HAP-1 (cell line): ENCODE measurements at regions not wholly inside any gene's neighbourhood (a gene's known extent, or its start where the extent isn't known, plus 50 kb on each side); places are given as distances from the start of the nearest gene placed in this dataset.

Experiments
- DNase-seq, 2 experiments: peaks; one replicate each; pipeline ENCODE4 v3.0.0-alpha.2; 2016 to 2020; ENCODE audit warnings: low spot score in 2 of 2
- H3K27me3 ChIP-seq: fragments of 250-450 bp; sonication (Bioruptor Pico); 2 replicates; pipeline ENCODE4 v1.5.1; 2020; ENCODE audit warnings: low read depth, mild to moderate bottlenecking, moderate library complexity
- H3K36me3 ChIP-seq: fragments of 250-450 bp; sonication (Bioruptor Pico); replicated peaks from 2 replicates; pipeline ENCODE4 v1.5.1; 2020; ENCODE audit warnings: mild to moderate bottlenecking
- H3K4me1 ChIP-seq: fragments of 250-450 bp; sonication (Bioruptor Pico); 2 replicates; pipeline ENCODE4 v1.5.1; 2020; ENCODE audit warnings: mild to moderate bottlenecking
- H3K4me3 ChIP-seq: fragments of 250-450 bp; sonication (Bioruptor Pico); 2 replicates; pipeline ENCODE4 v1.5.1; 2020; ENCODE audit warnings: mild to moderate bottlenecking, moderate library complexity
- H3K9me3 ChIP-seq: fragments of 250-450 bp; sonication (Bioruptor Pico); 2 replicates; pipeline ENCODE4 v1.5.1; 2020; ENCODE audit warnings: mild to moderate bottlenecking, moderate library complexity
- in situ Hi-C: fragments of 300-500 bp; cut with MboI; formaldehyde crosslinking; loops from 3 replicates; pipeline ENCODE4 v1.14.3; 2020; ENCODE audit warnings: low sequenced_read_pairs, inconsistent platforms, mixed read lengths

DNA sequence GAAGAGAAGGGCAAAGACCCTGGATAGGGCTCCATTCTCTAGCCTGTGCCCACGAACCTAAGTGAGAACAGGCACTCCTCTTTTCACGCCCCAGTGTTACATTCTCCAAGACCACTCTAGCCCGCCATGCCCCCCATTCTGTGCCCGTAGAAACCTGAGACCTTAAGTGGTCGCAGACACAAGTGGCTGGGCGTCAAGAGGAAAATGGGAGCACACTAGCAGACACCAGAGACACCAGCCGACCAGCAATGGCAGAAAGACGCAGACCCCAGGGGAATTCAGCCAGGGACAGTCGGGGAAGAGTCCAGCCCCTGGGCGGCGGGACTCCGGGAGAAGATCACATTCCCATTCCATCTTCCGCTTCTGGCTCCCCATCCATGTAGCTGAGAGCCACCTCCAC is 2027.9 kb downstream of the PCDH7 start:
- Histone ChIP-seq H3K4me3 (no peak overlapping the region), H3K36me3 (no peaks in the 10 kb centered on the region), H3K9me3 (no peaks in the 10 kb centered on the region), H3K4me1 (no peaks in the 10 kb centered on the region), H3K27me3 (no peaks in the 10 kb centered on the region)
- no peak for DNase-seq
- in situ Hi-C loops, result no loop called here

DNA sequence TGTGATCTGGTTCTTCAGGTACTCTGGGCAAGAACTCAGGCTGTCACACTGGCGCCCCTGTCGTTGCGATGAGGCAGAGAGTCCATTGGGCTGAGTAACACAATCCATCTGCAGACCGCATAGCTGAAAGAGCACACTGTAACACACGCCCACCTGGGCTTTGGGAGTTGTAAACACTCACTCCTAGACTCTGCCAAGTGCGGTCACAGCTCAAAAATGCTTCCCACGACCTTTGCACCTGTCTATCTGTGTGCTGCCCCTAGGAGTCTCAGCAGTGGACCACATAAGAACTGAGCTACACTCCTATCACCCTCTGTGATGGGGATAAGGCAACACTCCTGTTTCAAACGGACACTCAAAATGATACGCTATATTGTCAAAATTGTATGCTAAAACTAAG is 2028.3 kb downstream of the PCDH7 start:
- DNase-seq, result no peak
- H3K4me1 ChIP-seq, result no peaks in the 10 kb centered on the region
- no peaks in the 10 kb centered on the region for H3K27me3 ChIP-seq
- in situ Hi-C loops, result no loop called here
- no peaks in the 10 kb centered on the region for H3K36me3 ChIP-seq
- no peak overlapping the region for H3K4me3 ChIP-seq
- H3K9me3 ChIP-seq, result no peaks in the 10 kb centered on the region

DNA sequence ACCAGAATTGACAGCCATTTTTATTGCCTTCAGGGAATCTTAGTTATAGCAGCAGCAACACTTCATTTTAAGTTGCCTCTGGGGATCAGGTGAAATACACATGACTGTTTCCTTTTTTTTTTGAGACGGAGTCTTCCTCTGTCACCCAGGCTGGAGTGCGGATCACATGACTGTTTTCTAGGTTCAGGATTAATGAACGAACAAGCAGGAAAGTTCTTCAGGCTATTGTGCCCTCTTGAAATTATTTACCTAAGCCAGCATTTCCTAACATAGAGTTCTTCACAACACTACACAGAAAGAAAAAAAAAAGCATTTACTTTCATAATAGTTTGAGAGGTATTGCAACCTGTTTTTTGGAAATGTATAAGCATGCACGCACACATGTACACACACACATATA is 2032.8 kb downstream of the PCDH7 start:
- Histone ChIP-seq H3K9me3 (no peaks in the 10 kb centered on the region), H3K4me1 (no peaks in the 10 kb centered on the region), H3K36me3 (no peaks in the 10 kb centered on the region), H3K4me3 (no peak overlapping the region), H3K27me3 (no peaks in the 10 kb centered on the region)
- in situ Hi-C loops, result no loop called here
- DNase-seq, result no peak

DNA sequence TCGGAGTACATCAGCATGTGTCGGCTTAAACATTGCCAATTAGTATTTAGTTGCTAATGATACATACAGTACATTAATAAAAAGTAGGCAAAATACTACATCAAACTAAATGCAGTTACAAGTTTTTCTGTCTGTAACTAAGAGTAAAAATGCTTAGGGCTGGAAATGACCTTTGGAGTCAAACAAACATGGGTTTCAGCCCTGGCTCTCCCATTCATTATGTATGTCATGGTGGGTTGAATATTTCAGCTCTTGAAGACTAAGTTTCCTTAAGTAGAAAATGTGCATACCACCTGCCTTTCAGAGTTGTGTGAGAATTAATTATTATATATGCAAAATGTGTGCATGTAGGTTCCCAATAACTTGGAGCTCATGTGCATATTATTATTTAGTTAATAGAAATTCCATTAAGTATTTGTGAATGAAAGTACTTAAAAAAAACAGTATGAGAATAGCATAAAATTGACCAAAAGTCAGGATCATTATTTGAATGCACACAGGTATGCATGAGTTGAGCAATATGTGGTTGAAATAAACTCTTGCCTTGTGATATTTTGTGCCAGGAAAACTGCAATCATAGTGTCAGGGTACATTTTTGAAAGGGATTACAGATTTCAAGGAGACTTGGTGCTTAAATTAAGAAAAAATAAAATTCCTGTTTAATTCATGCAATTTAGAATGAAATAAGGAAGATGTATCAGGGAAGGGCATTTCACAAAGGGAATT is 2048.7 kb downstream of the PCDH7 start:
- Histone ChIP-seq H3K4me1 (no peaks in the 10 kb centered on the region), H3K9me3 (no peaks in the 10 kb centered on the region), H3K27me3 (no peaks in the 10 kb centered on the region), H3K36me3 (no peaks in the 10 kb centered on the region), H3K4me3 (no peak overlapping the region)
- in situ Hi-C loops, result no loop called here
- DNase-seq, result no peak

DNA sequence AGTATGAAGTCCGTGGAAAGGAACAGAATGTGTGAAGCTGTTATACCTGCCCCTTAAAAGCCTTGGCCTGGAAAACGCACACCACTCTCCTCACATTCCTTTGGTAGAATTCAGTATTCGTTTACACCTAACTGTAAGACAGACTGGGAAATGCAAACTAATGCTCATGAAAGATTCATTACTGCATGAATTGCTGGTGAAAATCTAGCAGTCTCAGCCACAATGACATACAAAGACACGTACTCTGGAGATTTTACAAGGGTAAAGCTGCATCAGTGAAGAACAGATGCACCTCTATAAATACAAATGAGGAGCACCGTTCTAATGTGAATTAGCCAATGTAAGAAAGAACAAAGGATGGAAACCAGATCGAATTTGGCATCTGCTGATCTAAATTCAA is 2051.3 kb downstream of the PCDH7 start:
- DNase-seq, result no peak
- H3K4me1 ChIP-seq, result no peaks in the 10 kb centered on the region

DNA sequence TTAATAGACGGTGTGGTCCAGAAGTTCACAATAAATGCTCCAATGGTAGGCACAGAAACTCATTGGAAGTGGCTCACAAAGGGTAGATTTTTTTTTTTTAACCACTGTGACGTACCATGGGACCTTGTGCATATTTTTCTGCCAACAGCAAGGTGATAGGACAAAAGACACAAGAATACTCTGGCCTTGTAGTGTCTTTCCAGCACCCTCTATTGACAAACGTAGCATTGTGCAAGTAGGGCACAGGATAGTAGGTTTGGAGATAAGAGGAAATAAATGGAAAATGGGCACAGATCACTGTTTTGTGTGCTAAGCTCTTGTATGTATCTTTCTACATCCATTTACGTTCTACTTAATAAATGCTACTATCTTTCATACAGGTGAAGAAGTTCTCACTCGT is 2054.9 kb downstream of the PCDH7 start:
- Histone ChIP-seq H3K36me3 (no peaks in the 10 kb centered on the region), H3K4me3 (no peak overlapping the region), H3K4me1 (no peaks in the 10 kb centered on the region), H3K9me3 (no peaks in the 10 kb centered on the region; the same call in 1 of the 2 replicates), H3K27me3 (no peaks in the 10 kb centered on the region)
- in situ Hi-C loops, result no loop called here
- peak in 1 of 2 experiments; percentile 23 for DNase-seq

More for the DNA sequence above, 2051.3 kb downstream of the PCDH7 start:
- in situ Hi-C loops, result no loop called here
- H3K36me3 ChIP-seq, result no peaks in the 10 kb centered on the region
- no peaks in the 10 kb centered on the region for H3K9me3 ChIP-seq
- no peaks in the 10 kb centered on the region for H3K27me3 ChIP-seq
- no peak overlapping the region for H3K4me3 ChIP-seq

DNA sequence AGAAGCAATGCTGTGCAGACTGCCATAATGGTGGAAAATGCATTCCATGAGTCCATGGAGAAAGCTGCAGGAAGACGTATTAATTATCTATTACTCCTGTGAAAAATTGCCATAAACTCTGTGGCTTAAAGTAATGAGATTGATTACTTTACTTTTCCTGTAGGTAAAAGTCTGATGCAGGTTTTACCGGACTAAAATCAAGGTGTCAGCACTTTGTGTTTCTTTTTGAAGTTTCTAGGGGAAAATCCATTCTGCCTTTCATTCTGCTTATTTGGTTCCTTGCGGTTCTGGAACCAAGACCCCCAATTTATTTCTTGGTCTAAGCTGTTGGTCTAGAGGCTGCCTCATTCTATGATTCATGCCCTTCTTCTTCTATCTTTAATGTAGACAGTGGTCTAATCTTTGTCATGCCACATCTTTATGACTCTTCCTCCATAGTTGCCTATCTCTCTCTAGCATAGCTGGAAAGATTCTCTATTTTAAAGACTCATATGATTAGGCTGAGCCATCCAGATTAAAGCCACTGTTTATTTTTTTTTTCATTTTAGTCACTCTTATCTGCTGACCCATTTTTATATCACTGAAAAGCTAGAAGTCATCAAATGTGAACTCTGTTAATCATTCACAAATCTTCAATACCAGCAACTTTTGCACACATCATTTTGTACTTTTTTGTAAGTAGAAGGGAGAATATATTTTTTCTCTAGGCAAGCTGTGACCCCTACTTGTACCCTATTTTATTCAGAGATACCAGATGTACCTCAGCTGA is 2056.4 kb downstream of the PCDH7 start:
- Histone ChIP-seq H3K27me3 (no peaks in the 10 kb centered on the region), H3K9me3 (no peaks in the 10 kb centered on the region; the same call in 1 of the 2 replicates), H3K4me1 (no peaks in the 10 kb centered on the region), H3K36me3 (no peaks in the 10 kb centered on the region), H3K4me3 (no peak overlapping the region)
- in situ Hi-C loops, result no loop called here
- DNase-seq, result no peak

DNA sequence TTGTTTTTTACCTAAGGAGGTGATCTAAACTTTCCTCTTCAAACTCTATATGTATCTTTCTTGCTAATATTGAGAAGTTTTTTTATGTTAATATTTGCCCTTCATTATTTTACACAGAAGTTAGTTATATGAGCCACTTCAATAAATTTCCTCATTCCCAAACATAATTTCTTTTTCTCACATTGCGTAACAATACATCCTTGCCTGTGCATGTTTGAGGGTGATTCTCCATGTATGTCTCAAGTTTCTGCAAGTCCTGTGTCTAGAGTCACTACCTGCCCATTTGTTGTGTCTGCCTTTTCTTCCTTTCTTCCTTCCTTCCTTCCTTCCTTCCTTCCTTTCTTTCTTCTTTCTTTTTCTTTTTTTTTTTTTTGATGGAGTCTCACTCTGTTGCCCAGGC is 2057.9 kb downstream of the PCDH7 start:
- Histone ChIP-seq H3K4me3 (no peak overlapping the region), H3K36me3 (no peaks in the 10 kb centered on the region), H3K9me3 (no peaks in the 10 kb centered on the region; the same call in 1 of the 2 replicates), H3K27me3 (no peaks in the 10 kb centered on the region), H3K4me1 (no peaks in the 10 kb centered on the region)
- in situ Hi-C loops, result no loop called here
- DNase-seq, result no peak

DNA sequence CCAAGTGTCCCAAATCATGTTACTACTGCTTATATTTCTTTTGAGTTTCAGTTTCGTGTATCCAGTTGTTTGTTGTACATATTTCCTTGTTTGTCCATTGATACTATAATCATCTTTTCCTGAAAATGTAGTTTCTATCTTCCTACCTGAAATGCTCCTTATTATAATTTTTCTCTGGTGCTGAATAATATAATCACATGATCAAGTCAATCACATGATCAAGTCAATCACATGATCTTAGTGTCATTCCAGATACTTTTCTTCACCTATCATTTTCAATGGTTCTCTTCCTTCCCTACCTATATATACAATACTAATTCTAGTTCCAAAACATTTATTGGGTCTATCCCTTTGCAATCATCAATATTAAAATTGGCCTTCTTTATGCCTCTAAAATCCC is 2058.8 kb downstream of the PCDH7 start:
- Histone ChIP-seq H3K4me3 (no peak overlapping the region), H3K27me3 (no peaks in the 10 kb centered on the region), H3K4me1 (no peaks in the 10 kb centered on the region), H3K9me3 (no peaks in the 10 kb centered on the region; the same call in 1 of the 2 replicates), H3K36me3 (no peaks in the 10 kb centered on the region)
- no peak for DNase-seq
- in situ Hi-C loops, result no loop called here

DNA sequence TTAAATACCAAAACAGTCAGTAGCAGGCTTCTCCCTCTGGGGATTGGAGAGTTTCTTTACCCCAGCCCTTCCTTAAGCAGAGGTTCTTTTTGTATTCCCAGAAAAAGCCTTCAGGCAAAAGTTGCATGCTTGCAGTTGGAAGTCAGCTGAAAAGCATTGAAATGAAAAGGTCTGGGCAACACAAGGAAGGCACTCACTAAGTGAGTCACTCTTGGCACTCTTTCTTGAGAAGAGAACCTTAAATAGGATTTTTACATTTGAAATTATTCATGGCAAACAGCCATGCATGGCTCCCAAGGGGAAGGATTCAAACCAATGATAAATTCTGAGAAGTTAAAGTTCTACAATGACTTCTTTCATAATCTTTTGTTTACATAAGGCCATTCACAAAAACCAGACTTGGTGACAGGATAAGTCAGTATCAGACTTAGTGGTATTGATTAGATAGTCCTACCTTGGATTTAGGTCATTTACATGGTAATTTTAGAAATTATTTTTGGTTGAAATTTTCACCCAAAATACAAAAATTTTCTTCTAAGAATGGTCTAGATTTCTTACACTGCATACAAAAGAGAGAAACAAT is 2068.9 kb downstream of the PCDH7 start:
- no peaks in the 10 kb centered on the region for H3K27me3 ChIP-seq
- in situ Hi-C loops, result no loop called here

DNA sequence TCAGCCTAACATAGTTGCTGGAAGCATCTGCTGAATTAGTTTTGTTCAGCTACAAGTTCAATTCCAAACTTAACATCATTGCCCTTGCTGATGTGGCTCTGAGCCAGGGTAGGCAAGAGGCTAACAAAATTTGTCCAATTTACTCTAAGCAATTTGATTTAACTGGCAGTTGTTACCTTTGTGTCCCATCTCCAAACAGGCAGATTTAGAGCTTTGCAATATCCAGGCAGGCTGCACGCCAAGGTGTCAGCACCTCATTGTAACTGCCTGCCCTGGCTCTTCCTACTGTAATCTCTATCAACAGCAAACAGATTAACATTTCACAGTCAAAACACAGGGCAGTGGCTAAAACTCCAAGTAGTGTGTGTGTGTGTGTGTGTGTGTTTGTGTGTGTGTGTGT is 2070.6 kb downstream of the PCDH7 start:
- Histone ChIP-seq H3K4me3 (no peak overlapping the region), H3K9me3 (no peaks in the 10 kb centered on the region), H3K4me1 (no peaks in the 10 kb centered on the region), H3K27me3 (no peaks in the 10 kb centered on the region), H3K36me3 (no peaks in the 10 kb centered on the region)
- no peak for DNase-seq
- in situ Hi-C loops, result no loop called here

More for the DNA sequence above, 2068.9 kb downstream of the PCDH7 start:
- H3K36me3 ChIP-seq, result no peaks in the 10 kb centered on the region
- no peaks in the 10 kb centered on the region for H3K9me3 ChIP-seq
- no peak overlapping the region for H3K4me3 ChIP-seq
- no peaks in the 10 kb centered on the region for H3K4me1 ChIP-seq
- DNase-seq, result peak; percentile 11 to 23

DNA sequence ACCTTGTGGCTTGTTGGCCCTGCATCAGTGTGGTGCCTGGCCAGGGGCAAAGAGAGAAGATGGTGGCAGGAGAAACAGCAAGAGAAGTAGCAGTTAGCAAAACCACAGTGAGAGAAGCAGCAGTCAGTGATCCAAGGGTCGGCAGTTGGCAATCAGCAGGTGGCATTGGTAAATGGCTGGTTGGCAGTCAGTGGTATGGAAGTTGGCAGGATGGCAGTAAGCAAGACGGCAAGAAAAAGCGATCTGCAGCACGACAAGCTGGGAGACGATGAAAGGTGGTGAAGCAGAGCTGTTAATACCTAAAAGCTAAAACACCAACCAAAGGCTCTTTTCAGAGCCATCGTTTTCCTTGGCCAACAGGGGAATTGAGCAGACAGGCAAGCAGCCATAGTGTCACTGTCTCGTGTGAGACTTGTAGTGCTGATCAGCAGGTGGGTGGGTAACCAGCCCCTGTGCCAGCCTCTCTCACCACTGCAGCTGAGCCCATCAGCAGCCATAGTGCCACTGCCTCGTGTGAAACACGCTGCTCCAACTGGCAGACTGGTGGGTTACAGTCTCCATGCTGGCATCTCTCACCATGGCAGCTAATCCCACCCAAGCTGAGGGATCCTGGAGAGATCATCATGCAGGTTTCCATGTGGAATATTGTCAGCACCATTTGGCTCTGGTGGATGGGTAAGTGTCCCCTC is 2078.4 kb downstream of the PCDH7 start:
- Histone ChIP-seq H3K9me3 (no peaks in the 10 kb centered on the region), H3K4me3 (no peak overlapping the region), H3K4me1 (no peaks in the 10 kb centered on the region), H3K36me3 (no peaks in the 10 kb centered on the region), H3K27me3 (no peaks in the 10 kb centered on the region)
- in situ Hi-C loops, result no loop called here
- no peak for DNase-seq

DNA sequence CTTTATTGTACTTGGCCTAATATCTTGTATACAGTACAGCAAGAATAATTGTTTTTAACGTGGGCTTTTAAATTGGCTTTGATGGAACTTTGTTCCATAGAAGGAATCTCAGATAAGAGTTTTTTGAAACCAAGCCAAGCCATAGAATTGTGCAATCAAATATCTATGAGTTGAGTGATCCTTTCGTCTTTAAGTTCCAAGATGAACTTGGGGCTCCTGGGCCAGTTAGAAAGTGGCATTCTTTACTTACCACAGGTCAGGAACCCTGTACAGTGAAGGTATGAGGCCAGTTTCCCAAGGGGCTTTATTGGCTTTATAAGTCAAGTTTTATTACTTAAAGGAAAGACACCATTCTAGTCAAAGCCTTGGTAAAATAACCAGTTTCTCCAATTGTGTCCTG is 2104.2 kb downstream of the PCDH7 start:
- Histone ChIP-seq H3K36me3 (no peaks in the 10 kb centered on the region), H3K4me3 (no peak overlapping the region), H3K27me3 (no peaks in the 10 kb centered on the region), H3K9me3 (peaks cover 2% of the 10 kb centered on the region; the same call in 1 of the 2 replicates), H3K4me1 (no peaks in the 10 kb centered on the region)
- no peak for DNase-seq
- in situ Hi-C loops, result no loop called here
